ENCODE measurements at regions not wholly inside any gene's neighbourhood (a gene's known extent, or its start where the extent isn't known, plus 50 kb on each side); places are given as distances from the start of the nearest gene placed in this dataset.
"Not testable (repeated sequence)": the region's sequence is repeated elsewhere in the genome, so short reads cannot be mapped to it uniquely, and the experiment has no call there.

GRCh38 chrX:45664727-45665290 is 464.1 kb upstream of the DIPK2B start:
- DNase-seq, result no peak

GRCh38 chrX:45660477-45660876 is 459.8 kb upstream of the DIPK2B start:
- DNase-seq, result no peak

GRCh38 chrX:45633419-45633818 is 432.7 kb upstream of the DIPK2B start:
- no peak for DNase-seq

- DNase-seq, result no peak
Observed at GRCh38 chrX:45632506-45632905, 431.8 kb upstream of the DIPK2B start.

GRCh38 chrX:45630078-45630477 is 429.4 kb upstream of the DIPK2B start:
- no peak for DNase-seq

GRCh38 chrX:45628041-45628440 is 427.4 kb upstream of the DIPK2B start:
- no peak for DNase-seq

- no peak for DNase-seq
Observed at GRCh38 chrX:45623266-45623665, 422.6 kb upstream of the DIPK2B start.

- DNase-seq, result no peak
Observed at GRCh38 chrX:45622538-45622937, 421.9 kb upstream of the DIPK2B start.

- DNase-seq, result no peak
Observed at GRCh38 chrX:45622042-45622423, 421.4 kb upstream of the DIPK2B start.

- peak in 1 of 5 experiments; percentile 33 for DNase-seq
Observed at GRCh38 chrX:45621376-45622041, 420.8 kb upstream of the DIPK2B start.

- no peak for DNase-seq
Observed at GRCh38 chrX:45619290-45619689, 418.6 kb upstream of the DIPK2B start.

- DNase-seq, result not testable (repeated sequence)
Observed at GRCh38 chrX:45615591-45615990, 414.9 kb upstream of the DIPK2B start.

GRCh38 chrX:45614853-45615252 is 414.2 kb upstream of the DIPK2B start:
- no peak for DNase-seq

- no peak for DNase-seq
Observed at GRCh38 chrX:45602151-45602550, 401.5 kb upstream of the DIPK2B start.

- no peak for DNase-seq
Observed at GRCh38 chrX:45601052-45601451, 400.4 kb upstream of the DIPK2B start.

- no peak for DNase-seq
Observed at GRCh38 chrX:45598861-45599260, 398.2 kb upstream of the DIPK2B start.

- peak in 1 of 5 experiments; percentile 1 for DNase-seq
Observed at GRCh38 chrX:45596188-45596808, 395.6 kb upstream of the DIPK2B start.

- DNase-seq, result no peak
Observed at GRCh38 chrX:45592101-45592500, 391.4 kb upstream of the DIPK2B start.

GRCh38 chrX:45591650-45592049 is 391.0 kb upstream of the DIPK2B start:
- DNase-seq, result no peak

GRCh38 chrX:45584717-45585116 is 384.0 kb upstream of the DIPK2B start:
- DNase-seq, result no peak

GRCh38 chrX:45577361-45577760 is 376.7 kb upstream of the DIPK2B start:
- DNase-seq, result no peak

- no peak for DNase-seq
Observed at GRCh38 chrX:45571453-45571852, 370.8 kb upstream of the DIPK2B start.

- no peak for DNase-seq
Observed at GRCh38 chrX:45566456-45566855, 365.8 kb upstream of the DIPK2B start.

GRCh38 chrX:45557387-45557786 is 356.7 kb upstream of the DIPK2B start:
- no peak for DNase-seq

Measured in T-helper 2 cell (primary cell).